PC-9 (cell line): ENCODE measurements at regions not wholly inside any gene's neighbourhood (a gene's known extent, or its start where the extent isn't known, plus 50 kb on each side); places are given as distances from the start of the nearest gene placed in this dataset.

Experiments used
- BruUV-seq: library from RNA; stranded (reverse); fragments of 400-500 nt; replicated peaks from 2 replicates; lab custom pipeline; 2021; lab: Mats Ljungman, UMichigan
- CTCF ChIA-PET: fragments of 300-600 bp; sonication (Branson Sonifier 250); formaldehyde crosslinking; loops from one replicate; lab custom pipeline; 2022; ENCODE audit warnings: antibody characterized with exemption; lab: Charles Lee
- POLR2A ChIA-PET: fragments of 300-600 bp; sonication (Branson Sonifier 250); formaldehyde crosslinking; loops from one replicate; lab custom pipeline; 2022; ENCODE audit warnings: antibody characterized with exemption; ENCODE audit not compliant: unreplicated experiment; lab: Charles Lee
- DNase-seq, 2 experiments: peaks; one replicate each; pipeline versions ENCODE4 v3.0.0 to v3.0.0-alpha.2; 2015 to 2022; ENCODE audit warnings: mixed read lengths in 1 of 2
- H2AFZ ChIP-seq: fragments of 200-600 bp; sonication (generic); 2 replicates; pipeline ENCODE4 v1.8.1; 2017; ENCODE audit warnings: antibody characterized with exemption
- H3F3A ChIP-seq: fragments of 200-600 bp; sonication (generic); 2 replicates; pipeline ENCODE4 v1.8.1; 2017; ENCODE audit warnings: antibody characterized with exemption, mild to moderate bottlenecking, low read depth; ENCODE audit not compliant: insufficient read depth
- H3K27ac ChIP-seq: fragments of 200-600 bp; sonication (generic); 2 replicates; pipeline ENCODE4 v1.6.1; 2016; ENCODE audit warnings: mixed run types
- H3K27me3 ChIP-seq: fragments of 200-600 bp; sonication (generic); 2 replicates; pipeline ENCODE4 v1.6.1; 2016; ENCODE audit warnings: low read depth, mixed run types; ENCODE audit not compliant: insufficient read depth
- H3K36me3 ChIP-seq: fragments of 200-600 bp; sonication (generic); 2 replicates; pipeline ENCODE4 v1.6.1; 2016; ENCODE audit warnings: low read depth, mixed run types
- H3K4me1 ChIP-seq: fragments of 200-600 bp; sonication (generic); replicated peaks from 2 replicates; pipeline ENCODE4 v1.6.1; 2016; ENCODE audit warnings: mixed run types; ENCODE audit not compliant: insufficient read depth
- H3K4me2 ChIP-seq: fragments of 200-600 bp; sonication (generic); 2 replicates; pipeline ENCODE4 v1.6.1; 2017; ENCODE audit warnings: mixed run types
- H3K4me3 ChIP-seq: fragments of 200-600 bp; sonication (generic); 2 replicates; pipeline ENCODE4 v1.6.1; 2016; ENCODE audit warnings: mixed run types
- H3K79me2 ChIP-seq: fragments of 200-600 bp; sonication (generic); 2 replicates; pipeline ENCODE4 v1.6.1; 2017; ENCODE audit warnings: low read depth, mixed run types
- H3K9me2 ChIP-seq: fragments of 200-600 bp; sonication (generic); 2 replicates; pipeline ENCODE4 v1.8.1; 2017; ENCODE audit warnings: mild to moderate bottlenecking; ENCODE audit not compliant: insufficient read depth
- H3K9me3 ChIP-seq: fragments of 200-600 bp; sonication (generic); 2 replicates; pipeline ENCODE4 v1.8.1; 2016; ENCODE audit warnings: low read depth; ENCODE audit not compliant: insufficient read depth
- H4K20me1 ChIP-seq: fragments of 200-600 bp; sonication (generic); 2 replicates; pipeline ENCODE4 v1.8.1; 2017; ENCODE audit not compliant: insufficient read depth
- EZH2 ChIP-seq: fragments of 200-600 bp; sonication (generic); IDR thresholded peaks from 2 replicates; pipeline ENCODE4 v1.8.0; 2017; ENCODE audit warnings: antibody characterized with exemption, low read depth
- intact Hi-C: fragments of 100-400 bp; cut with micrococcal nuclease; formaldehyde crosslinking; loops from one replicate; pipeline ENCODE4 v1.10.0; 2022; ENCODE audit not compliant: unreplicated experiment
- TF ChIP-seq, protein P1 (sequence below): fragments of 200-600 bp; sonication (generic); conservative IDR thresholded peaks from 2 replicates; pipeline ENCODE4 v1.6.1; 2017; ENCODE audit warnings: mixed run types, antibody characterized with exemption, mild to moderate bottlenecking, moderate library complexity

DNA sequence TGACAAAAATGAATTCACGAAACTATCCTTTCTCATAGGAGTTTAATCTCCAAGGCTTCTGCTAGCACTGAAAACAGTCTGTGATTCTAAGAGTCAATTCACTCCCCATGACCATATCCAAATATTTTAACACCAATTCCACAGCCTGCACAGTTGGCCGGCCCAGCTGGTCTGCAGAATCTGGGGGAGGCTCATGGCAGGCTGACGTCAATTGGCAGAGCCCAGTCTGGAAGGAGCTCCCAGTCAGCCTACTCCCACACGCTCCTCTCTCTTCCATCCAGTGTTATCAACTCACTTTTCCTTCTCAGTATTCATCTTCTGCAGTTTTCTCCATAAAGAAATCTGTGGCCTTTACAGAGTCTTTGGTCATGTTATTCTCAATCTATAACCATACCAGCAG lies 111.0 kb downstream of the TBXT start:
- Histone ChIP-seq H4K20me1 (no peaks in the 10 kb centered on the region), H2AFZ (no peak overlapping the region), H3K4me1 (no peaks in the 10 kb centered on the region), H3K27me3 (no peaks in the 10 kb centered on the region), H3K36me3 (no peaks in the 10 kb centered on the region), H3K4me3 (no peak overlapping the region), H3K9me3 (0 out of 2 replicates have a peak, but pooled peaks cover 3% of the 10 kb centered on the region), H3K27ac (no peak overlapping the region), H3K4me2 (no peak overlapping the region), H3F3A (no peaks in the 10 kb centered on the region), H3K9me2 (no peaks in the 10 kb centered on the region), H3K79me2 (no peaks in the 10 kb centered on the region)
- no peak for DNase-seq
- no TSS peak for BruUV-seq
- CTCF ChIA-PET = no interaction called here
- intact Hi-C loops = no loop called here
- no peak for TF ChIP-seq EZH2
- TF ChIP-seq, protein P1, sequence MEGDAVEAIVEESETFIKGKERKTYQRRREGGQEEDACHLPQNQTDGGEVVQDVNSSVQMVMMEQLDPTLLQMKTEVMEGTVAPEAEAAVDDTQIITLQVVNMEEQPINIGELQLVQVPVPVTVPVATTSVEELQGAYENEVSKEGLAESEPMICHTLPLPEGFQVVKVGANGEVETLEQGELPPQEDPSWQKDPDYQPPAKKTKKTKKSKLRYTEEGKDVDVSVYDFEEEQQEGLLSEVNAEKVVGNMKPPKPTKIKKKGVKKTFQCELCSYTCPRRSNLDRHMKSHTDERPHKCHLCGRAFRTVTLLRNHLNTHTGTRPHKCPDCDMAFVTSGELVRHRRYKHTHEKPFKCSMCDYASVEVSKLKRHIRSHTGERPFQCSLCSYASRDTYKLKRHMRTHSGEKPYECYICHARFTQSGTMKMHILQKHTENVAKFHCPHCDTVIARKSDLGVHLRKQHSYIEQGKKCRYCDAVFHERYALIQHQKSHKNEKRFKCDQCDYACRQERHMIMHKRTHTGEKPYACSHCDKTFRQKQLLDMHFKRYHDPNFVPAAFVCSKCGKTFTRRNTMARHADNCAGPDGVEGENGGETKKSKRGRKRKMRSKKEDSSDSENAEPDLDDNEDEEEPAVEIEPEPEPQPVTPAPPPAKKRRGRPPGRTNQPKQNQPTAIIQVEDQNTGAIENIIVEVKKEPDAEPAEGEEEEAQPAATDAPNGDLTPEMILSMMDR = no peak
- POLR2A ChIA-PET = no interaction called here

DNA sequence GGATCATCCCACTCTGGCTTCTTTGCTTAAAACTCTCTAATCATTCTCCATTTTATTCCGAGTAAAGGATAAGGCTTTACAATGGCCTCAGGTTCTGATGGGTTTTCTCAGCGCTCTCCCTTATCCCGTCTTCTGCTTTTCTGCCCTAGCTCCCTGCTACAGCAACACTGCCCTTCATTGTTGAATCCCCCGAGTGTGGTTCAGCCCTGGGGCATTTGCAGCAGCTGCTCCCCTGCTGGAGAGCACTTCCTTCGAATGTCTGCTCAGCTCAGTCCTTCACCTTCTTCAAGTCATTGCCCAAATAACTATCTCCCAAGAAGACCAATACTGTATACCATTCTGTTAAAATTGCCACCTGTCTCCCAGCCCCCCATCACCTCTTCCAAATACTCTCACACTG lies 111.8 kb downstream of the TBXT start:
- H3K27ac ChIP-seq = no peak overlapping the region
- POLR2A ChIA-PET = no interaction called here
- intact Hi-C loops = no loop called here

DNA sequence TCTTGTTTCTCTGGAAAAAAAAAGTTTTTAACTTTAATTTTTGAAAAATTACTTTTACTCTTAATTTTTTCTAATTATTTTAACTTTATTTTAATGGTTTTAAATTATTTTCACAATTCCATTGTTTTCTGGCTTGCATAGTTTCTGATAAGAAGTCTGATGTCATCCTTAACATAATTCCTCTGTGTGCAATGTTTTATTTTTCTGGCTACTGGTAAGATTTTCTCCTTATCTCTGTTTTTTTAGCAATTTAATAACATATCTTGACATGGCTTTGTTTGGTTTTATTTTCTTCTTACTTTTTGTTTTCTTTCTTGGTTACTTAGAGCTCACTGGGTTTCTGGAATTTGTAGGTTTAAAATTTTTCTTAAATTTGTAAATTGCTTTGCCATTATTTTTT lies 114.8 kb downstream of the TBXT start:
- H2AFZ ChIP-seq = no peak overlapping the region
- DNase-seq = no peak
- H3K36me3 ChIP-seq = no peaks in the 10 kb centered on the region
- ChIA-PET POLR2A (no interaction called here), CTCF (no interaction called here)
- no peaks in the 10 kb centered on the region for H3K79me2 ChIP-seq
- H3F3A ChIP-seq = no peaks in the 10 kb centered on the region
- H3K4me1 ChIP-seq = no peaks in the 10 kb centered on the region
- H3K27me3 ChIP-seq = no peaks in the 10 kb centered on the region
- no peak overlapping the region for H3K4me3 ChIP-seq
- no TSS peak for BruUV-seq
- intact Hi-C loops = no loop called here
- H3K4me2 ChIP-seq = no peak overlapping the region
- no peak overlapping the region for H3K27ac ChIP-seq
- no peaks in the 10 kb centered on the region for H3K9me2 ChIP-seq
- TF ChIP-seq, protein P1 = no peak
- TF ChIP-seq EZH2 = no peak
- 0 out of 2 replicates have a peak, but pooled peaks cover 3% of the 10 kb centered on the region for H3K9me3 ChIP-seq
- no peaks in the 10 kb centered on the region for H4K20me1 ChIP-seq

More for the DNA sequence above, 111.8 kb downstream of the TBXT start:
- no peak for DNase-seq
- Histone ChIP-seq H3K36me3 (no peaks in the 10 kb centered on the region), H3K4me1 (no peaks in the 10 kb centered on the region), H2AFZ (no peak overlapping the region), H3K9me3 (0 out of 2 replicates have a peak, but pooled peaks cover 3% of the 10 kb centered on the region), H3K4me2 (no peak overlapping the region), H3K4me3 (no peak overlapping the region), H3K9me2 (no peaks in the 10 kb centered on the region), H4K20me1 (no peaks in the 10 kb centered on the region), H3K79me2 (no peaks in the 10 kb centered on the region), H3F3A (no peaks in the 10 kb centered on the region), H3K27me3 (no peaks in the 10 kb centered on the region)
- CTCF ChIA-PET = no interaction called here
- TF ChIP-seq, protein P1 = no peak
- no peak for TF ChIP-seq EZH2
- no TSS peak for BruUV-seq
